Erythroblast (primary cell): ENCODE measurements at regions not wholly inside any gene's neighbourhood (a gene's known extent, or its start where the extent isn't known, plus 50 kb on each side); places are given as distances from the start of the nearest gene placed in this dataset.

Source experiments
- DNase-seq, 2 experiments: peaks; one replicate each; lab custom pipeline; 2025; lab: John Stamatoyannopoulos, UW
- GATA1 ChIP-seq: IDR thresholded peaks from 2 replicates; pipeline ENCODE4 v1.6.1; 2011; ENCODE audit warnings: low read depth, mild to moderate bottlenecking, control low read depth, low read length, moderate library complexity
- POLR2A ChIP-seq: IDR thresholded peaks from 2 replicates; pipeline ENCODE4 v1.6.1; 2011; ENCODE audit warnings: mild to moderate bottlenecking, low read length

DNA sequence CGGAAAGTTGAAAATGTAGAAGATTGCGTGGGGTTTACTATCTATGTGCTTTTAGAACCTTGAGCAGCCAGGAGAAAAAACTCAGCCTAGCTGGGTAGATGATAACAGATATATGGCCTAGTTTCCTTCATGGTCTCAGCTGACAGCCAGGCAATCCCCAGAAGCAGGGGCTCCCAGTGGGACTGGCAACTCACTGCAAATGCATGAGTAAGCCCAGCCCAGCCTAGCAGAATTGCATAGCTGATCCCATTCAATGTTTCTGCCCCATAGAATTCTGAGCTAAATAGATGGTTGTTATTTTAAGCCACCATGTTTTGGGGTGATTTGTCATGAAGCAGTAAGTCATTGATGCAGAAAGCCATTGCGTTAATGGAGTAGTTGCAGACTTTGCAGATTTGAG lies 108.5 kb downstream of the ERCC5 start:
- no peak for TF ChIP-seq GATA1
- TF ChIP-seq POLR2A = no peak
- DNase-seq = no peak

DNA sequence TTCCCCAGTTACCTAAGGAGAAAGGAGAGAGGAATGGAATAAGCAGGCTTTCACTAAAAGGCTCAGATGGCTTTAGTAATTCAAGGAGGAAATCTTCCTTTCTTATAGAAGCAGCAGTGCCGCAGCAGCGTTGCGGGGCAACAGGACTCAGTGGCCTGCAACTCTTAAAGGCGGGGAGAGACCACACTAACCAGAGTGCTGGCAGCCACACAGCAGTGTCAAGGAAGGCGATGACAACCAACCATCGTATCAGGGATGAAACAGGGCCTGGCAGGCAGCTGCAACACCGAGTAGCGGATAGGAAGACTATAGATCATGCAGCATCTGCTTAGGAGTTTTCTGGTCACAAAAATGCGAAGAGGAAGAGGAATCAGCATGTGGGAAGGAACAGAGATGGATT lies 106.0 kb downstream of the ERCC5 start:
- DNase-seq = no peak

DNA sequence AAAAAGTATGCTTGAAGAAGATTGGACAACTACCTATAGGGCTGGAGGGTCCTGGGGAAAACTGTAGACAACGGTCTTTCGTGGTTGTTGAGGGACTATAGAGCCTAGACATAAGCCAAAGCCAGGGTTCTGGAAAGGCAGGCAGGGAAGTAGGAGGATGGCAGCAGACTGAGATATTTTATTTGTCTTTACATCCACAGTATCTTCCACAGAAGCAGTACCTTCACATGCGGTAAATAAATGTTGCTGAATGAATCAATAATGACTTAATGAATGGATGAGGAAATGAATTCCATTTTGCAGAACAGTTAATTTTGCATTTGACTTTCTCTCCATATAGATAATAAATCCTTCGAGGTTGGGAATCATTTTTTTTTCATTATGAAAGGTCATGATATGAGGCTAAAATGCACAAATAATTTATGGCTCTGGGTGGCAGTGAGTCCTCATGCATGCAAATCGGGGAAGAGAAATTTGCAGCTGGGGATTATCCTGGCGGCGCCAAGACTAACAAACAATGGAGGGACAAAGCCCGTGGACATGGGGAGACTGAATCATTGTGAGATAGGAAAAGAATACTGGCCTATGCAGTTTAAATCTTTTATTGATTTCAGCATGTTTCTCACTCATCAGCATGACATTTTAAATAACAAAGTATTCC lies 102.0 kb downstream of the ERCC5 start:
- no peak for DNase-seq
- TF ChIP-seq POLR2A = no peak
- TF ChIP-seq GATA1 = no peak

More for the DNA sequence above, 106.0 kb downstream of the ERCC5 start:
- TF ChIP-seq POLR2A (no peak), GATA1 (no peak)

DNA sequence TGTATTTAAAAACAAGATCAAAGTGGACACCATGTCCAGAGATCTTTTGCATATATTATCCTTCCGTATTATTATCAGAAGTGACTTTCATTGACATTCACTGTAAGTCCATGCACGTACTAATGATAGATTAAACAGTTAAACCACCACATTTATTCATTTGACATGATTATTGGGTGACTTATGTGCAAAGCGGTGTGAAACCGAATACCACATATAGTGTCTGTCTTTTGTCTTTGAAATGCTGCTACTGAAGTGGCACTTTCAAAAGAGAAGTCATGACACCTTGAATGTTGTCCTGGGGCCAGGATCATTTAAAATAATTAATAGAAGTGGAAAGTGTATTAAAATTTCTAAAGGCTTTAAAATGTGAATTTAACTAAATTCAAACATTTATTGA lies 100.1 kb downstream of the ERCC5 start:
- no peak for TF ChIP-seq GATA1
- no peak for TF ChIP-seq POLR2A
- no peak for DNase-seq

DNA sequence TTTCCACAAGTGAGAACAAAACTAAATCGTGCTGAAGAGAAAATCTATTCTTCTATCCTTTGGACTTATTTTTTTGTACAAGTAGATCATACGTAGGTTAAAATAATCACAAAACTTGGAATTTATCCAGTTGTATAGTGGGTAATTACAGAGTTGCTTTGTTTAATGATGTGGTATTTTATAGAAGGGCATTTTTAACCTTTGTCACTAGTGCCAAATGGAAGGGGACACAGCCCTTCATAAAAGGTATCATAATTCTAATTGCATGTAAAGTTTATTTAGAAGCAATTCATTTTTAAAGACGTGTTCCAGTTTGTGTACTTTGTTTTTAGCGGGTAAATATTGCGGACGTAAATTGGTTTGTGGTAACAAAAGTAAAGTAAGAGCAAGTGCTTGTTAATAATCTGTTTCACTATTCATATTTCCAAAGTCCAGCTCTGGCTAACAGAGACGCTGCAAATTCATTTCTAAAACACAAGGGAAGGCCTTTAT lies 99.5 kb downstream of the ERCC5 start:
- DNase-seq = no peak
- TF ChIP-seq POLR2A (no peak), GATA1 (no peak)

DNA sequence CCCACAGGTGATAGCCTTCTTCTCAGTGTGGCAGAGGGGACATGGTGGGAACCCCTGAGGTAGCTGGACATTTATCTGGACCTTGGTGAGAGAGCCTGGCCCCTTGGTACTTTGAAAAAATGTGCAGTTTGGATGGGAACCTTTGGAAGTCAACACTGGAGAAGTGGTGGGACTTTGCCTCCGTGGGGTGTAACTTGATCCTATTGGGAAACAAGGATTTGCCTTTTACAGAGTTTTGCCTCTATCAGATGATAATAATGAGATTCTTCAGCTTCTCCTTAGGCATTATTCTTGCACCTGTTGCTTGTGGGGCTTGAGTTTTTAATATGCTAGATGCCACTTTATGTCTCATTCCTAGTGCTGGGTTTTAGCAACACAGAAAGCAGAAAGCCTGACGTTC lies 99.0 kb downstream of the ERCC5 start:
- TF ChIP-seq POLR2A = no peak
- TF ChIP-seq GATA1 = no peak
- no peak for DNase-seq

DNA sequence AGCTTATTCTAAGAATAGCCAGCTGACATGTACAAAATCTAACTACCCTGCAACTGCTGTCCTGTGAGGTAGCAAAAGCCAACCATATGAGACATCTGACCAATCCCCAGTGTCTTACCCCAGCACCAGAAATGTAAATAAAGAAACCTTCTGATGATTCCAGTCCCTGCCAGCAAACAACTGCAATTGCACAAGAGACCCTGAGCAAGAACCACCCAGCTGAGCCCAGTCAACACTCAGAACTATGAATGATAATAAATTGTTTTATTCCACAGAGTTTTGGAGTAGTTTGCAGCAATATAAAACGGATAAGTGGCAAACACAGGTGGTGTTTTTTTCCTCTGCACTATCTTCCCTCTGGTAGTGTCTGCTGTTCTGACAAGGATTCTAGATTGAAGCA lies 94.9 kb downstream of the ERCC5 start:
- no peak for TF ChIP-seq POLR2A
- DNase-seq = no peak

DNA sequence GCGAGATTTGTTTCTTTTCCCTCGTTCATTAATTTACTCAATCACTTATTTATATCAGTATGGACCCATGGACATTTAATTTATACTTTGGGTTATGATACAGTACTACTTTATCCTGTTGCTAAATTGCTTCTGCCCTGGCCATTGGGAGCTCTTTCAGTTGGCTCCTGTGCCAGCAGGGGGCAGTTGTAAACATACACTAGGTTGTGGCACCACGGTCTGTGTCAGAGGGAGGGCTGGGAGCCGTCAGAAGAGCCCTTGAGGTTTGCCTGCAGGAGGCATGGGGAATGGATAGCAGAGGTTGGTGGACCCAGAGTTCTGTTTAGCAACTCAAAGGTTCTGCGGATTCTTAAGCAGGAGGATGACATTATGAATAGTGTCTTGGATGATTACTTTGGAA lies 94.3 kb downstream of the ERCC5 start:
- TF ChIP-seq POLR2A (no peak), GATA1 (no peak)

DNA sequence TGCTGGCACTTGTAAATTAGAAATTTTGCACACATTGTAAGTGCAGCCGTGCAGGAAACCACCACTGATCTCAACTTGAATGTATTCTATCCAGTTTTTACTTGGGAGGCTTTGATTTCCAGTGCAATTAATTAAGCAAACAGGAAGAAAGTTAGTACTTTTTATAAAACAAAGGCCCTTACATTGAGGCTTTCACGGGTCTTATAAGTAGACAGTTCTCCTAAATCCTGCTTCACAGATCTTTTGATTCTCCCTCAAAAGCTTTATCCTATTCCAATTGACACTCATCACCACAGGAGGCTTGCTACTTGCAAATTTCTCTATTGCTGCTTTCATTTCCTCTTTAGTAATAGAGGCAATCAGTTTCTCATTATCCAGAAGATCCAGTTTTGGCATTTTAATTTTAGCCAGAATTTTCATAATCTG lies 90.1 kb downstream of the ERCC5 start:
- TF ChIP-seq GATA1 (no peak), POLR2A (no peak)
- no peak for DNase-seq

More for the DNA sequence above, 94.3 kb downstream of the ERCC5 start:
- DNase-seq = peak in 1 of 2 experiments; percentile 2

DNA sequence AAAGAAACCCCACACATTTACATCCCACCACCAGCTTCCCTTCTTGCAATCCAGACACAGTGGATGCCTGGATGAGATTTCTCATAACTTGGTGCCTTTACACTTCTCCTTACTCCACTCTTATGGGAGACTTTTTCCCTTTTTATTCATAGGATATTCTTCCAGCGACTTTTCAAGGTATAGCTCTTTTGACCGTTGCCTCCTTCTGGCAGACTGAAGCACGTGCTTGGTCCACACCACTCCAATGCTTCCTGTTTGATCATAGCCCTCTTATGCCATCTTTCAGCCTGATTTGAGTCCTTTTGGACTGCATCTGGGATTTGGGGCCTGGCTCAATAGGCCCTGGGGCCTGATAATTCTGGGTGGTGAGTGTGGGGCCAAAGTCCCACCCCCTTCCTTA lies 87.7 kb downstream of the ERCC5 start:
- no peak for DNase-seq

DNA sequence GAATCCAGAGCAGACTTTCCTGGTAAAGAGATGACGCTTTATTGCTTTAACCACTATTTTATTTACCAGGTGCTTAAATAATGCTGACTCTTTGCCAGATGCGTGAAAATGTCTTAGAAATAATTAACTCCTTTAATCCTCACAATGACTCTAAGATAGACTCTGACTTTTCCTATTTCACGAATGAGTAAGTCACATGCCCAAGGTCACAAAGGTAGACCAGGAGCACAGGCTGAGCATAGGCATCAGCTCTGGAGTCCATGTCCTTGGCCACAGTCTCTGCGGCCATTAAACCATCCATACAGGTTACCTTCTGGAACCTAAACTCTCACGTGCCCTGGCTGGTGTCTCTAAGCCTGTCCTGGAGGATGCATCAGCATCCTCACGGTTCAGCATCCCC lies 87.3 kb downstream of the ERCC5 start:
- TF ChIP-seq POLR2A = no peak
- no peak for TF ChIP-seq GATA1
- DNase-seq = no peak

More for the DNA sequence above, 87.7 kb downstream of the ERCC5 start:
- no peak for TF ChIP-seq GATA1
- no peak for TF ChIP-seq POLR2A

DNA sequence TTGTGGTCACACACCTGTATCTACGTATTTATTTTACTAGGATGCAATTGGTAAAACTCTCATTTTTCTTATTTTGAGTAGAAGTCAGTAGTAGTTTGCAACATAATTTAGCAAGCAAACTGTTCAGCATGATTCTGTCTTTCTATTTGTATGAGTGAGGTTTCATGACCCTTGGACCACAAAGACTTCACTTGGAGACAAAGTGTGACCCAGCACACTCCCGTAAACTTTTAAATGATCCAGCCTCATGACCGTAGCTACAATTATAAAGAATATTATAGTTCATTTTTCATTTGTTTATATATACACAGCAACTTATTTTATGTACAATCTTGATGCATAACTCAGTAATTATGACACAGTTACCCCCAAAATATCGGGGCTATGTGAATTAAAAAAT lies 86.5 kb downstream of the ERCC5 start:
- no peak for DNase-seq
- TF ChIP-seq POLR2A = no peak
- TF ChIP-seq GATA1 = no peak

DNA sequence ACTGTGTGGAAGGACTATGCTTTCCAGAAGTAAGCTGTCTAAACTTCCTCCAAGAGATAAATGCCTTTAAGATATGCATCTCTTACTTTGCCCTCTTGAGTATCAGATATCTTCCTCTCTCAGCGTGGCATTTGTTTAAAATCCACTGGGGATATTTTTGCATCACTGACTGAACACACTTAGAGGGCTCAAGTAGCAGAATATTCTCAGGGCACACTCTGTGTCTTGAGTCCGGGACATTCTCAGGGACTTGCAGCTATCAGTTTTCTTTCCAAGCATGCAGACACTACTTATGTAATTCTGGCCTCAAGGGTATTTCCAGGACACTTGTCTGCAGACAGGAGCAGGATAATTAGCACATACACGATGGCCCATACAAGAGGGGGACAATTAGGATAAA lies 84.7 kb downstream of the ERCC5 start:
- no peak for TF ChIP-seq POLR2A
- no peak for TF ChIP-seq GATA1
- no peak for DNase-seq

DNA sequence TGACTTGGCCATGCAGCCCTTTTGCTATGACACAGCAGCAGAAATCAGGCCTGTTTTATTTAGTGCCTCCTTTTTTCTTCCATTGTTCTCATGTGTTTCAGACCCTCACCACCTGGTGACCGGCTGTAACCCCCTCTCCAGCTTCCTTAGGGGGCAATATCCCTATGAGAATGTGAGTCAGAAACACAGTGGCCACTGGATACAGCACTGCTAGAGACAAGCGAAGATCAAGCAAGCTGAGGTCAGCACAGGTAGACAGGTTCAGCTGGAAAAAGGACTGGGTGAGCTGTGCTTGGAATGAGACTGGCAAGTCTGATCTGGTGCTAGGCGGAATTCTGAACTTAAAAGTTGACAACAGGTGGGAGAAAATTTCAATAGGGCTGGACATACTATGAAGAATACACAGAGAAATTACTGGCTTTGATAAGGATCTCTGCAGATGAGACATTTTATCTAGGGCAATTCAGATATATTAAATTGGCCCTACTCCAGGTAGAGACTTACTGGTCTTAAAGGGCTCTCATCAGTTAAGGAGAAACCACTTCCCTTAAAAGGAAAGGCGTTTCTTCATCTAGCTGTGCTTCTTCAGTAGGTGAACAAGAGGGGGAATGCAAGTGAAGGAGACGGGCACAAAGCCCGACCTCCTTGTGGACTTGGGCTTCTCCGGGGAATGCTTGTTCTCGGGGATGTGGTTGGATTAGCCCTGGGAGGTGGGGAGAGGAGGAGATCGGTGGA lies 83.3 kb downstream of the ERCC5 start:
- DNase-seq = no peak
- TF ChIP-seq POLR2A (no peak), GATA1 (no peak)
